RWPE2 (cell line): ENCODE measurements at regions not wholly inside any gene's neighbourhood (a gene's known extent, or its start where the extent isn't known, plus 50 kb on each side); places are given as distances from the start of the nearest gene placed in this dataset.

Source experiments
- ATAC-seq: fragments of 200-7000 bp; cut with Tn5 transposase; 3 replicates; pipeline ENCODE4 v1.9.1; 2021; ENCODE audit warnings: low read depth
- DNase-seq: peaks from one replicate; pipeline ENCODE4 v3.0.0-alpha.2; 2020; ENCODE audit warnings: low spot score
- H3K27ac ChIP-seq: fragments of 450-650 bp; 2 replicates; pipeline ENCODE4 v1.5.1; 2017; ENCODE audit warnings: mild to moderate bottlenecking; ENCODE audit not compliant: poor library complexity, severe bottlenecking
- H3K27me3 ChIP-seq: fragments of 250-450 bp; sonication (Bioruptor Pico); 2 replicates; pipeline ENCODE4 v1.5.1; 2021; ENCODE audit warnings: mild to moderate bottlenecking, moderate library complexity; ENCODE audit not compliant: insufficient read depth, poor library complexity, severe bottlenecking
- H3K36me3 ChIP-seq: fragments of 250-450 bp; sonication (Bioruptor Pico); 2 replicates; pipeline ENCODE4 v1.5.1; 2020; ENCODE audit warnings: low read depth, mild to moderate bottlenecking, moderate library complexity
- H3K4me1 ChIP-seq: fragments of 250-450 bp; sonication (Bioruptor Pico); 2 replicates; pipeline ENCODE4 v1.5.1; 2021; ENCODE audit warnings: mild to moderate bottlenecking, moderate library complexity; ENCODE audit not compliant: insufficient read depth, poor library complexity, severe bottlenecking
- H3K4me3 ChIP-seq: fragments of 250-450 bp; sonication (Bioruptor Pico); 2 replicates; pipeline ENCODE4 v1.5.1; 2021; ENCODE audit warnings: mild to moderate bottlenecking, moderate library complexity; ENCODE audit not compliant: severe bottlenecking
- H3K9me3 ChIP-seq: fragments of 250-450 bp; sonication (Bioruptor Pico); 2 replicates; pipeline ENCODE4 v1.5.1; 2021; ENCODE audit warnings: mild to moderate bottlenecking, moderate library complexity; ENCODE audit not compliant: severe bottlenecking
- TF ChIP-seq, protein P1 (sequence below): fragments of 450-650 bp; IDR thresholded peaks from one replicate; pipeline ENCODE4 v1.5.1; 2017; ENCODE audit warnings: mild to moderate bottlenecking, moderate library complexity; ENCODE audit not compliant: poor library complexity, severe bottlenecking

DNA sequence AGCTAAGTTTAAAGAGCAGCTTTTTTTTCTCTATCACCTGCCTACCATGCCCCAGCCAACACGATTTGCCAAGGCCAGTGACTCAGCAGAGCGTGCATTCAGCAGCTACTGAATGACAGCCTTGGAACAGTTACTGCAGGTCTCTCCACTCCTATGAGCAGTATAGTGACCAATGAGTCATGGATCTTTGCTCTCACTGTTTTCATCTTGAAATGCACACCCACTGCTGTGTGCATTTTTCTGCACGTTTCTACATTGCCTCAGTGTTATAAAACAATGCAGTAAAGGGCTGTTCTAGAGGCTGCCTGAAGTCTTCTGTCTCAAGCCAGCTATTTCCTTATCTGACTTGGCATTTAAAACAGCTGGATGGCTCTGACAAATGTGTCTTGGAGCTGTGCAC is 66.0 kb upstream of the C4orf54 start:
- no peaks in the 10 kb centered on the region for H3K36me3 ChIP-seq
- TF ChIP-seq, protein P1, sequence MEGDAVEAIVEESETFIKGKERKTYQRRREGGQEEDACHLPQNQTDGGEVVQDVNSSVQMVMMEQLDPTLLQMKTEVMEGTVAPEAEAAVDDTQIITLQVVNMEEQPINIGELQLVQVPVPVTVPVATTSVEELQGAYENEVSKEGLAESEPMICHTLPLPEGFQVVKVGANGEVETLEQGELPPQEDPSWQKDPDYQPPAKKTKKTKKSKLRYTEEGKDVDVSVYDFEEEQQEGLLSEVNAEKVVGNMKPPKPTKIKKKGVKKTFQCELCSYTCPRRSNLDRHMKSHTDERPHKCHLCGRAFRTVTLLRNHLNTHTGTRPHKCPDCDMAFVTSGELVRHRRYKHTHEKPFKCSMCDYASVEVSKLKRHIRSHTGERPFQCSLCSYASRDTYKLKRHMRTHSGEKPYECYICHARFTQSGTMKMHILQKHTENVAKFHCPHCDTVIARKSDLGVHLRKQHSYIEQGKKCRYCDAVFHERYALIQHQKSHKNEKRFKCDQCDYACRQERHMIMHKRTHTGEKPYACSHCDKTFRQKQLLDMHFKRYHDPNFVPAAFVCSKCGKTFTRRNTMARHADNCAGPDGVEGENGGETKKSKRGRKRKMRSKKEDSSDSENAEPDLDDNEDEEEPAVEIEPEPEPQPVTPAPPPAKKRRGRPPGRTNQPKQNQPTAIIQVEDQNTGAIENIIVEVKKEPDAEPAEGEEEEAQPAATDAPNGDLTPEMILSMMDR: no peak
- DNase-seq: peak; percentile 62
- no peaks in the 10 kb centered on the region for H3K27me3 ChIP-seq
- peaks cover 11% of the 10 kb centered on the region for H3K4me1 ChIP-seq
- no peaks in the 10 kb centered on the region for H3K9me3 ChIP-seq
- peak overlapping the region; percentile 18 for H3K27ac ChIP-seq
- no peak overlapping the region for H3K4me3 ChIP-seq
- ATAC-seq: peak; percentile 99

DNA sequence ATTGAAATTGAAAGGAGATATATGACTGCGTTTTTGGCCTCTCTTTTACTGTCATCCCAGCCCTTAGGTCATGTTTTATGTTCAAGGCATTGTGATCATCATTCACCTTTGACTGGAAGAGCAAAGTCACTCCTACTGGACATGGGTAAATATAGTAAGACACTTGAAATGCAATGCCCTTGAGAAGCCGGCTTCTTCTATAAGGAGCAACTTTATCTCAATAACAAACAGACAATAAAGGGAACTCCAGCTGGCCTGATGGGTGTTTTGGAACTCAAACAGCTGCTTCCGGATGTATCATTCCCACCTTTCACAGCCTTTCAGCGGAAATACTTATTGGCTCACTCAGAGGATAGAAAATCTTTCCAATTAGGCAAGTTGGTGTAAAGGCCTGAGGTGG is 65.1 kb upstream of the C4orf54 start:
- ATAC-seq: no peak
- TF ChIP-seq, protein P1: no peak
- H3K27ac ChIP-seq: peak overlapping the region; percentile 18
- H3K27me3 ChIP-seq: no peaks in the 10 kb centered on the region
- H3K4me3 ChIP-seq: no peak overlapping the region
- H3K9me3 ChIP-seq: no peaks in the 10 kb centered on the region
- H3K36me3 ChIP-seq: no peaks in the 10 kb centered on the region
- no peak for DNase-seq
- H3K4me1 ChIP-seq: peaks cover 11% of the 10 kb centered on the region

- Histone ChIP-seq H3K27me3 (no peaks in the 10 kb centered on the region), H3K36me3 (no peaks in the 10 kb centered on the region), H3K4me3 (no peak overlapping the region), H3K9me3 (no peaks in the 10 kb centered on the region), H3K4me1 (peaks cover 11% of the 10 kb centered on the region), H3K27ac (peak overlapping the region; percentile 18)
- DNase-seq: no peak
- peak; percentile 19; the same call in 1 of the 3 replicates for ATAC-seq
- TF ChIP-seq, protein P1: no peak
Observed at GRCh38 chr4:99722006-99722405, 64.4 kb upstream of the C4orf54 start.

GRCh38 chr4:99720206-99720605 is 62.6 kb upstream of the C4orf54 start:
- H3K27me3 ChIP-seq: no peaks in the 10 kb centered on the region
- no peak overlapping the region for H3K4me3 ChIP-seq
- DNase-seq (no peak), ATAC-seq (no peak)
- H3K36me3 ChIP-seq: no peaks in the 10 kb centered on the region
- H3K9me3 ChIP-seq: no peaks in the 10 kb centered on the region
- H3K4me1 ChIP-seq: peaks cover 16% of the 10 kb centered on the region
- TF ChIP-seq, protein P1: no peak
- H3K27ac ChIP-seq: no peak overlapping the region

- no peaks in the 10 kb centered on the region for H3K27me3 ChIP-seq
- TF ChIP-seq, protein P1: no peak
- H3K4me3 ChIP-seq: no peak overlapping the region
- ATAC-seq (no peak), DNase-seq (no peak)
- H3K27ac ChIP-seq: no peak overlapping the region
- H3K9me3 ChIP-seq: no peaks in the 10 kb centered on the region
- no peaks in the 10 kb centered on the region for H3K36me3 ChIP-seq
- H3K4me1 ChIP-seq: peaks cover 7% of the 10 kb centered on the region
Observed at GRCh38 chr4:99716996-99717395, 59.4 kb upstream of the C4orf54 start.
